ENCODE measurements at regions not wholly inside any gene's neighbourhood (a gene's known extent, or its start where the extent isn't known, plus 50 kb on each side); places are given as distances from the start of the nearest gene placed in this dataset.
A peak's percentile ranks its signal among the peaks of the same experiment; 100 is the strongest.
"Not testable (repeated sequence)": the region's sequence is repeated elsewhere in the genome, so short reads cannot be mapped to it uniquely, and the experiment has no call there.

DNA sequence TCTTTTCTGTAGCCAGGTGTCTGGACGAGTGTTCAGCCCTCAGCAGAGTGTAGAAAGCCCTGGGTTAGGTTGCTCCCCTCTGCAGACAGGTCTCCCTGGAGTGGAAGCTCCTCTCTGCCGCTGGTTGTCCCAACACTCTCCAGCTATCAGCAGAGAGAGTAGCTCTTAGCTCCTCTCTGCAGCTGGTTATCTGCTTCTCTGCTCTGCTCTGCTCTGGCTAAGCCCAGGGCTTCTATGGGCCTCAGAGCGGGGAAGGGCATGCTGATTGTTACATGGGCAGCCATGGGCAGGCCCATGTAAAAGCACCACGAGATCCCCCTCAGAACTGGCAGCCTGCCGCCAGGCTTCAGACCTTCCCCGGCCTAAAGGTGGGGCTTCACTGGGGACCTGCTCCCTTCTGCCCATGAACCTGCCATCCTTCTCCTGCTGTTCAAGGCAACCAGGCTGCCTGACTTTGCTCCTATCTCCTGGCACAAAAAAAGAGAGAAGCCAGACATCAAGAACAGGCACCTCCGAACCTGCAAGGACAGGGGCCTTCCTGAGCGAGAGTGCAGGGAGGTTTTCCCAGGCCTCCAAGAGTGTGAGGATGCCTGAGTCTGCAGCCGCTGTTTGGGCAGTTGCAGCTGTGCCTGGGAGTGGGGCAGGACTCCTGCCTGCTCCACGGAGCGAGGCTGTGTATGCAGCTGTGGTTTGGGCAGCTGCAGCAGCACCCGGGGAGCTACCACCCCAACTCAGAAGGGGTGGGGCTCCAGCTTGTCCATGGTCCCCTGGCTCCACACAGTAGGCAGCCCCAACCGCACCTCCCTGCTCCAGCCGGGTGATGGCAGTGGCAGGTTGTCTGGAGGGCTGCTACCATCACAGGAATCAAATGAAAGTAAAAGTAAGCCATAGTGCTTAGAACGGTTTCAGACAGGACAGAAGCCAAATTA is 973.7 kb downstream of the LTN1 start:
- in situ Hi-C loops (cut with HindIII; ENCODE audit: low pct_unique_long_range_greater_than_20kb, low sequenced_read_pairs): no loop called here
- DNase-seq (ENCODE audit: low read depth, low spot score): peak; percentile 63

DNA sequence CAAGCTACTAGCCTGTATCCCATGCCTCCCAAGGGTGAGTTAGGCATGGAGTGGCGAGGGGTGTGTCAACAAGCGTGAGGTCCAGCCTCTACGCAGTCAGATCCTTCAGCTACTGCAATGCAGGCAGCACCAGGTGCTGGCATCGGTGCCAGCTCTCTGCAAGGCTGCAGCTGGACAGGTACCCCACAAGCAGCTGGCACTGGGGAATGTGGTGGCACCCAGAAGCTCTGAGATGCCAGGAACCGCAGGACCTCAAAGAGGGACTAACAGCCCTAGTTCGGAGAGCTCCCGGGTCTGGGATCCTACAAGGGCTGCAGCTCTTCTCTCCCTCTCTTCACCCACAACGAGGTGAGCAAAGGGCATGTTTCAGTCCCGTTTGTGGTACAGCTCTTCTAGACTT is 974.5 kb downstream of the LTN1 start:
- no peak for DNase-seq (ENCODE audit: low read depth, low spot score)
- in situ Hi-C loops (cut with HindIII; ENCODE audit: low pct_unique_long_range_greater_than_20kb, low sequenced_read_pairs): no loop called here

DNA sequence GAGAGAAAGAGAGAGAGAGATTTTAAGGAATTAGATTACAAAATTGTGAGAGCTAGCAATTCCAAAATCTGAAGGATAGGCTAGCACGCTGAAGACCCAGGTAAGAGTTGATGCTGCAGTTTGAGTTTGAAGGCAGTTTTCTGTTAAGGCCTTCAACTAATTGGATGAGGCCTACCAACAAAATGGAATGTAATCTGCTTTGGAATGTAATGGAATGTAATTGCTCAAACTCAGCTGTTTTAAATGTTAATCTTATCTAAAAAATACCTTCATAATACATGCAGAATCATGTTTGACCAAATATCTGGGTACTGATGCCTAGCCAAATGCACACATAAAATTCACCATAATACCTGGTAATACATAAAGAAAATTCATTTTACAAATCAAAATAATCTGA is 976.1 kb downstream of the LTN1 start:
- in situ Hi-C loops (cut with HindIII; ENCODE audit: low pct_unique_long_range_greater_than_20kb, low sequenced_read_pairs): no loop called here
- no peak for DNase-seq (ENCODE audit: low read depth, low spot score)

DNA sequence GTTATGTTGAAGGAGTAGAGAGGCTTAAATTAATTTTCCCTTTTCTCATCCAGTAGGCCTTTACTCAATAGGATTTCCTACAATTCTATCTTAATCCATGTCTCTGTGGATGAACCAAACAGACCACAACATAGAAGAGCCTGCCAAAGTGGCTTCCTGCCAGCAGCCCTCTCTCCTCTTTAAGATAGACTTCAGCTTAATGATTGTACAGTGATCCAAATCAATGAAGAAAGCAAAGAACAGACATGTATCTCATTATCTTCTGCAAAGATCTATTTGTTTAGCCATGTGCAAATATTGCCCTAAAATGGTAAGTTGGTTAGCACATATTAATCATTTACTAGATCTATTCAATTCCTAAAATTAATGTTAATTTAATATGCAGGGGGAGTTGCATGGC is 979.6 kb downstream of the LTN1 start:
- in situ Hi-C loops (cut with HindIII; ENCODE audit: low pct_unique_long_range_greater_than_20kb, low sequenced_read_pairs); DNase-seq (ENCODE audit: low read depth, low spot score): not testable (repeated sequence)

DNA sequence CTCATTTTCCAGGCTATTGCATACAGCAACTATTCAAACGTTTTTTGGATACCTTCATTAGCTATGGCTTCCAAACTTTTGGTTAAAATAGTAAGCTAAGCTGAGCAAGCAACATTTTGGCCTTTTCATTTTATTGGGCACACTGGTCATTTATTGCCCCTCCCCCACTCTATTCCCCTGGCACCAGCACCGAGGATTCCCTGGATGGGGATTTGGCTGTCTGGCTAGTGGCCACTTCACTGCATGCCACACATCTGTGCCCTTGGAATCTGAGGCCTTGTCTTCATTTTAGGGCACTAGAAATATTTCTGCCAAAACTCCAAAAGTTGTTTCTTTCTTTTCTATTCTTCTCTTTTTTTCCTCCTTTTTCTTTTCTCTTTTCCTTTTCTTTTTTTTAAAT is 980.7 kb downstream of the LTN1 start:
- in situ Hi-C loops (cut with HindIII; ENCODE audit: low pct_unique_long_range_greater_than_20kb, low sequenced_read_pairs); DNase-seq (ENCODE audit: low read depth, low spot score): not testable (repeated sequence)

DNA sequence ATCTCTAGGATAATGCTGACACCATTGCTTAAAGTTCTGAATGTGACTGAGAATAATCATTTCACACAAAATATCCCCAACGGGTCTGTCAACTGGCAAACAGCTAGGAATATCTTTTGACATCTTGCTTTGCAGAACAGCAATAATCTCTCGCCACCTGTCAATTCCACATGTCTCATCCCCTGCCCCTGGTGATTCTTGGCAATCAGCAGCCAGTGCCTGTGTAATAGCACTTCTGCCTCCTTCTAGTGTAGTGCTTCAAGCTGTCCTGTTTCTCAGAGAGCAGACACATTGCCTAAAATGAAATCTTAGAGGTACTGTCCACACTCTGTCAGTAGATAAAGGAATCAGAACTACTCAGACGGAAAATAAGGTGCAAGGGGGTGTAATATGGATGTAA is 984.4 kb downstream of the LTN1 start:
- DNase-seq (ENCODE audit: low read depth, low spot score); in situ Hi-C loops (cut with HindIII; ENCODE audit: low pct_unique_long_range_greater_than_20kb, low sequenced_read_pairs): not testable (repeated sequence)

DNA sequence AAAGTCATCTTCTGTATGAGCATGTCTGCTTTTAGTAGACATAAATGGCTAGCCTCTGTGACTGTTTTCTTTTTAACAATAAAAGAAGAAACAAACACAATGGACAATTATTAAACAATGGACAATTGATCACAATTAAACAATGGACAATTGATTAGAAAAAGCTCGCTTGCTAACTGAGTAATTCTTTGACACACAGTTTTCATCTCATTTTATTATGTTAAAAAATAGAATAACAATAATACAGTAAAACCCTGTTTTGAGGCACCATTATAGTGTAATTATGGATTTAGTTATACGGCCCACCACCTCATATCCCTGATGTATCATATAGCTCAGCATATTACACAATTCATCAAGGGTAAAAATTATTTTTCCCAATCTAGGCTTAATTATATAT is 989.0 kb downstream of the LTN1 start:
- in situ Hi-C loops (cut with HindIII; ENCODE audit: low pct_unique_long_range_greater_than_20kb, low sequenced_read_pairs): not testable (repeated sequence)

DNA sequence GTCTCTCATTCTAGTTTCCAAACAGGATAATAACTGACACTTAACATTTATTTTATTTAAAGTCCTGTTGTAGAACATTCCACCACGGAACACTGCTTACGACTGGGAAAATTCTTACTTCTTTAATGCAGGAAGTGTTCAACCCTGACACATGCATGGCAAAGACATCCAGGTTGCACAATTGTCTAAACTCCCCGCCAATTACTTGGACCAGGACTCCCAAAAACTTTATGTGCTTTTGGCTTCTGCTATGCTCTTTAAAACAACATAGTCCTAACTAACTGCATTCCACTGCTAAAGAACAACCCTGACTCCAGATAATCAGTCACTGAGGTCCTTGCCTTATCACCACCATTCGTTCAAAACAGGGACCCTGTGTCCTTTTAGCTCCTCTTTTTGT is 995.8 kb downstream of the LTN1 start:
- in situ Hi-C loops (cut with HindIII; ENCODE audit: low pct_unique_long_range_greater_than_20kb, low sequenced_read_pairs); DNase-seq (ENCODE audit: low read depth, low spot score): not testable (repeated sequence)

More for the DNA sequence above, 989.0 kb downstream of the LTN1 start:
- not testable (repeated sequence) for DNase-seq (ENCODE audit: low read depth, low spot score)

DNA sequence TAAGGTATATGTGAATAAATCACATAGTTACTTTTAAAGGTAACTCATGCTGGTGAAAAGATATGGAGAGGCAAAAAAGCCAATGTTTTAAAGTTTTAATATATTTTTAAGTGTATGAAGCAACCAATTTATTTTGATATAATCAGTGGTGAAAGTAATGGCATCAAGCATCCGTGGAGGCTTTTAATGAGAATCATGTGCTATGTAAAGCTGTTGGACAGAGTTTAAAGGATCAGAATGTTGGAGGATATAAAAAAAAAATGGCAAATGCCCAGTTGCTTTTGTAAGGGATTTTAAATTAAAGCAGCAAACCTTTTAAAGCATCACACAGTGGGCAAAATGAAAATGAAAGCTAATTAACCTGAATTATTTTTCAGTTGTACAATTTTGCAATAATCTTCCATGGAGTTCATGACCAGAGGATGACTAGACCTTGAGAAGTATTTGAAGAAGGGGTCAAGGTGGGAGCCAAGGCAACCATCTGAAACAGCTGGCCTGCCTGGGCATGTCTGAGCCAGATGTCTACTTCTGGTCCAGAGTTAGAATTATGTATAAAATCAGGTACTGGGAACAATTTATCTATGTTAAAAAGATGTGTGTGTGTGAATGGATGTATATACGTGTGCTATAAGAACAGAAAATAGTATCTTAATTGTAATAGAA is 1007.9 kb downstream of the LTN1 start:
- DNase-seq (ENCODE audit: low read depth, low spot score); in situ Hi-C loops (cut with HindIII; ENCODE audit: low pct_unique_long_range_greater_than_20kb, low sequenced_read_pairs): not testable (repeated sequence)

DNA sequence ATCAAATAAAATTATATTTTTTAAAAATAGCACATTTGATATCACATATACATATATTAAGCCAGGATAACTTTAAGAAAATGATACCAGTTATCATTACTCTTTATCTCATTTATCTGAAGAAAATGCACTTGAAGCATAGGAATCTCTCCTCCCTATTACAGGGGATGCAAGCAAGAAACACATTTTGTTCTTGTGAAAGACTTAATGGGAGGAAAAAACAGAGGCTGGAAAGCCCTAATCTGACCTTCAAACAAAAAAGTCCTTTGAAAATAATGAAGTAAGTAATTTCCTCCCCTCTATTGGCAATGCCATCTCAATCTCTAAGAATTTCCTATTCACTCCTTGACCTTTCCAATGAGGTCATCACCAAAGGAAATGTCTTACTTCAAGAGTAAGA is 1012.6 kb upstream of the ADAMTS5 start:
- peak; percentile 69 for DNase-seq (ENCODE audit: low read depth, low spot score)
- in situ Hi-C loops (cut with HindIII; ENCODE audit: low pct_unique_long_range_greater_than_20kb, low sequenced_read_pairs): not testable (repeated sequence)

DNA sequence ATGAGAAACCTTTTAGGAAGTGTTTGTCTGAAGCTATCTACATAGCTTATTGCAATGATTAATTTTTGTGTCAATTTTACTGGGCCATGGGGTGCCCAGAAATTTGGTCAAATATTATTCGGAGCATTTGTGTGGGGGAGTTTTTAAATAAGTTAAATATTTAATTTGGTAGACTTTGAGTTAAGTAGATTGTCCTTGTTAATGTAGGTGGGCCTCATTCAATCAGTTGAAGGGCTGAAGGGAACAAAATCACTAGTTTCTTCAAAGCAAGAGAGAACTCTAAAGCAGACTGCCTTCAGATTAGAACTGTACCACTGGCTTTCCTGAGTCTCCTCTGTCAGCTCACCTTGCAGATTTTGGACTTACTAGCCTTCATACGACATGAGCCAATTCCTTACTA is 1008.6 kb upstream of the ADAMTS5 start:
- DNase-seq (ENCODE audit: low read depth, low spot score): no peak

DNA sequence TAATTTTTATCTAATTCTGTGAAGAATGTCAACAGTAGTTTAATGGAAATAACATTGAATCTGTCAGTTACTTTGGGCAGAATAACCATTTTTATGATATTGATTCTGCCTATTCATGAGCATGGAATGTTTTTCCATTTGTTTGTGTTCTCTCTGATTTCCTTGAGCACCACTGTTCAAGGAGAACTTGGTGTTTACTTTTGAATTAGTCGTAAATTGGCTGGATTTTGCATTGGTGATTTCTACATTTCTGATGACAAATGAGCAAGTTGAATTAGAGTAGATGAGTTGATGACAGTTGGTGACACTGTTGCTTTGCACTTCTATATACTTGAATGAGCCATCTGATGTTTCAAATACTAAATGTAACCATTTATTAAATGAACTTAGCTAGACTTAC is 1007.3 kb upstream of the ADAMTS5 start:
- in situ Hi-C loops (cut with HindIII; ENCODE audit: low pct_unique_long_range_greater_than_20kb, low sequenced_read_pairs); DNase-seq (ENCODE audit: low read depth, low spot score): not testable (repeated sequence)

More for the DNA sequence above, 1008.6 kb upstream of the ADAMTS5 start:
- in situ Hi-C loops (cut with HindIII; ENCODE audit: low pct_unique_long_range_greater_than_20kb, low sequenced_read_pairs): no loop called here

DNA sequence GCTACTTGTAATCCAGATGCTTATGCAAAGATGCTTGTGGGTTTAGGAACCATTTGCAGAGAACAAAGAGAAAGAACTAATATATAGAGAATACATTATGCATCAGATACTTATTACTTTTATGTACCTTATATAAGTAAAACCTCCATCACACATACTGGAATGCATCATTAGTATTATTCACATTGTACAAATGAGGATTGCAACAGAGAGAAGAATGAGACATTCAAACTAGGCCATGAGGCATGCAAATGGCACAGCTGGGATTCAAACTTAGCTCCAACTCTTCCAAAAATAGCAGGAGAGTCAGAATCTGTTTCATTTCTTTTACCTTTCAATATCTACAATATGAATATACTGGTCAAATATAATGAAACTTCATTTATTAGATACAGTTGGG is 1001.4 kb upstream of the ADAMTS5 start:
- DNase-seq (ENCODE audit: low read depth, low spot score); in situ Hi-C loops (cut with HindIII; ENCODE audit: low pct_unique_long_range_greater_than_20kb, low sequenced_read_pairs): not testable (repeated sequence)

DNA sequence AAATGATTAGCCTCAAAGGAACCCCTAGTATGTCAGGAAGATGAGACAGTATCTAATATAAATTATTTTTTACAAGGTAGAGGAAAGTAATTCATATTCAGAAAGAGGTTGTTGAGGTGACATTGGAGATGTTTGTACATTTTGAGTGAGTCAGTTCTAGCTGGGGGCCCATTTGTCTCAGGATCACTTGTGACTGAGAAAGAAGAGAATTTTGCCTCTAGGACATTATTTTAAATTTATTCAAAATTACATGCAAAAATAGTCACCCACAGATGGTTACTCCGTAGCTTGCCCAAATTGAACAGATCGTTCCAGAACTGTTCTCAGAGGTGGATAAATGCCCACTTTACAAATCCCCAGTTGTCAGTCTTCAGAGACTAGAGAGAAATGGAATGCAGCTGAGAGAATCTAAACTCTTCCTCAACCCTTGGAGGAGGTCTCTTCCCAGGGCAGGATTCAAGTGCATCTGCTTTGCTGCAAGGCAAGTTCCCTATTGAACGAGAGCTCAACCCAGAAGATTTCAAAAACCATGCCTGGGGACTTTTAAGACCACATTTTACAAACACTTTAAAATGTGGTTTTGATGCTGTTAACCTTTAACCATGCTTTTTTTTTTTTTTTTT is 987.8 kb upstream of the ADAMTS5 start:
- in situ Hi-C loops (cut with HindIII; ENCODE audit: low pct_unique_long_range_greater_than_20kb, low sequenced_read_pairs): no loop called here
- peak; percentile 53 for DNase-seq (ENCODE audit: low read depth, low spot score)

DNA sequence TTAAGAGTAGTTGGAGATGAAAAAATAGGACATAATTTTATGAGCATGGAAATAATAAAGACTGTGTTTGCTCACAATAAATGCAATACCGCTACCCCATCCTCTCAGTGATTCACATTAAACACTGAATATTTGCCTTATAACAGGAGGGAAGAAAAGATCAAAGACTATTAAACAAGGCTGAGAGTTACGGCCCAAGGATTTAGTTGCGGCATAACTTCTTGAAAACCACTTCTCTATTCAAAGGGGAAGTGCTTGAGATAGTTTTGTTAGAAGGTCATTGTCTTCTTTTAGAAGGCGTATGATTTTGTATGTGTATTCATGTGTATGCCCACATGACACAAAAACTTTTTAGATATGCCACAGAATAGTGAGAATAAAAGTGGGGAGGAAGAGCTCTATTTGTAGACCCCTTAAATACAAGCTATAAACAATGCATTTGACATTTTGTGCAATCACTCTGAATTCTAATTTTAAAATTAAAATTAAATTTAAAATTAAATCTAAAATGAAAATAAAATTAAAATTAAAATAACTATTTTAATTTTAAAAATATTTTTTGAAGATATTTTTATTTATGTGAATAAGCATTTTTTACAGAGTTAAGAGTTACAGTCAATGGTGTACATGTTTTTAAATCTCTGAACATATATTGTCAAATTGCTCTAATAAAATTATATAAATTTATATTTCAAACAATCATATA is 986.6 kb upstream of the ADAMTS5 start:
- no peak for DNase-seq (ENCODE audit: low read depth, low spot score)
- in situ Hi-C loops (cut with HindIII; ENCODE audit: low pct_unique_long_range_greater_than_20kb, low sequenced_read_pairs): no loop called here

DNA sequence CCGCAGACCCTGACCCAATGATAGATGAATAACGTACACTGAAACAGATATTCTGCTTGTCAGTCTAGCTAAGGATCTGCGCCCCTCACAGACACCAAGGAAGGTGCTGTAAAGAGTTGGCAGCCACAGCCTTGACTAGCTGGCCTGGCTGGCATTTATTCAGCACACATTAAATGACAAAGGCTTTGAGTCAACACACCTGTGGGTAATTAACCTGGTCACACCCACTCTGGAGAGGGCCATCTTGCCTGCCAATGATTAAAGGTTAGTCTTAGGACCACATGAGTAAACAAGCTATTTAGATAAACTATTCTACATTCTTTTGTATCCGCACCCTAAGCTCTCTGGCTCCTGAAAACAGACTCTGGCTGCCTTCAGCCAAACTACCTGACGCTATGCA is 982.2 kb upstream of the ADAMTS5 start:
- in situ Hi-C loops (cut with HindIII; ENCODE audit: low pct_unique_long_range_greater_than_20kb, low sequenced_read_pairs); DNase-seq (ENCODE audit: low read depth, low spot score): not testable (repeated sequence)

DNA sequence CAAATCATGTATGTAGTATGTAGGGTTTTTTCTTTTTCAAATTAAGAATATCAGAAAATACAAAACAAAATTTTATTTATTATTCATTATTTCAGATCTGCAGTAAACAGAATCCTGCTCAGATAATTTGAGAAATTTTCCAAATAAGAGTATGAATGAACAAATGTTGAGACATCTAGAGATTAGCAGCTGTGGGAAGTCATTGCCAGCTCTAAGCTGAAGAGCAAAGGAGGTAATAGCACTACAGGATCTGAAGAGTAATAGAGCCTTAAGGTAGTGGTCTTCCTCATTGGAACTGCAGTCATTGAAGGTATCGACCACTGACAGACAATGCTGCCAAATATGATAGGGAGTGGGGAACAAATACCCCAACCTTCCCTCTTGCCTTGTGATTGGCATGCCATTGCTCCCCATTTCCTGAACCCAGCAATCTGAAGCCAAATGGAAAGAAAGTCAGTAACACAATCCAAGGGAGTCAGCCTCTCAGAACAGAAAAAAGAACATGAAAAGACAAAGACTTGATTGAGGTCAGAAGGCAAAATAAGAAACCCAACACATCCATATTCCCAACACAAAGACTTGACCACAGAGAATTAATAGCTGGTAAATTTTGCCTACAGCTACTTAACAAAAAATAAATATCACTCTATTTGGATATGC is 963.4 kb upstream of the ADAMTS5 start:
- DNase-seq (ENCODE audit: low read depth, low spot score); in situ Hi-C loops (cut with HindIII; ENCODE audit: low pct_unique_long_range_greater_than_20kb, low sequenced_read_pairs): not testable (repeated sequence)

Measured in SK-MEL-5 (cell line).